C4-2B (cell line): ENCODE measurements at regions not wholly inside any gene's neighbourhood (a gene's known extent, or its start where the extent isn't known, plus 50 kb on each side); places are given as distances from the start of the nearest gene placed in this dataset.

Experiments
- CTCF ChIP-seq: fragments of 450-650 bp; conservative IDR thresholded peaks from 2 replicates; pipeline ENCODE4 v1.5.1; 2017; ENCODE audit warnings: mild to moderate bottlenecking
- ZFX ChIP-seq: fragments of 450-650 bp; IDR thresholded peaks from 2 replicates; pipeline ENCODE4 v1.6.1; 2017

DNA sequence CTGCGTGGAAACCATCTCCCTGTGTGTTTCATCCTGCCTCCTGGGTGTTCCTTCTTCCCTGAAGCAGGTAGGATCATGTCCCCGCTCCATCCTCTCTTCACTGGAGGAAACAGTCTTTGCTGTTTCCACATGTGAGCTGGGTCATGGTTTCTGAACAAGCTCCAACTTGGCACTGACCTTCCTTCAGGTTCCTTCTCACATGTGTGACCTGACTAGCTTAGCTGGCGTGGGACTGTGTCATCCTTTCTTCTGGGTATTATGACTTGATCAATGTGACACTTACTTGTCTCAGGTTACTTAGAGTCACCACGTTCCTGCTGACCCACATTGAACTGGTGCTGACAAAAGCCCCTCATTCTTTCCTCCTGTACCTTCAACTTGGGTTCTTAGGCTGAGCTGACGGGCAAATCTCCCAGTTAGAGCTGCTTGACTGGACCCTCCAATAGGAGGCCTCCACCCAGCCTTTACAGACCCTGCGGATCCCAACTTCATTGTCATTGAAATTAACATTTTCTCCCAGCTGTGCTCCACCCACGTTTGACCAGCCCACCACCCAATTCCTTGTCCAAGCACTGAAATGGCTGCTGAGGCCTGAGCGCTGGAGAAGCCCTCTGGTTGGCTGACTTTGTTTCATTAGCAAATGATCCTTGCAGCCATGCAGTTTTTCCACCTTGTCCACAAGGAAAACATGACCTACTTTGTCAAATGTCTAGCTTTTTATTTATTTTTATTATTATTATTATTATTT, 128.1 kb downstream of the DDX1 start:
- TF ChIP-seq CTCF = no peak
- TF ChIP-seq ZFX = no peak
